T-helper 2 cell treated with Interferon-gamma antibody and Interleukin-4, amounts not matched to agents 100 ng/mL and 5 ng/mL, for 36 hours (primary cell): ENCODE measurements at regions not wholly inside any gene's neighbourhood (a gene's known extent, or its start where the extent isn't known, plus 50 kb on each side); places are given as distances from the start of the nearest gene placed in this dataset.
"Not testable (repeated sequence)": the region's sequence is repeated elsewhere in the genome, so short reads cannot be mapped to it uniquely, and the experiment has no call there.

Experiments used
- intact Hi-C: fragments of 100-400 bp; cut with micrococcal nuclease; formaldehyde crosslinking; loops from one replicate; pipeline ENCODE4 v1.15.1; 2023

DNA sequence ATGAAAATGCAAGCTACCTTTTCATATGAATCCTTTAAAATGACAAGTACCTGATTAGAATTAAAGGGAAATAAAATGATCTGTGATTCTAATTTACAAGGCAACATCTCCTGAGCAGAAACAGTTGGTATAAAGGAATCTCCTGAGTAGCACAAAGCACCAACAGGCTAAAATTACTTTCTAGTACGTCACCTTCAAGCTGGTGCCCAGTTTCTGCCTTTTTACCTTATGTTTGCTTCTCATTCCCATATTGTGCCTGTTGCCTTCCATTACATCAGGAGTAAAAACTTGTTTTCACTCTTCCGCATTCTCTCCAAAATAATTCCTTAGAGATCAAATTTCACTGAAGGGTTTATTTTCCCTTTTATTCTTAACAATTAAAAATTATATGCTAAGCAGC lies 587.1 kb upstream of the KCND2 start:
- intact Hi-C loops, result no loop called here

- intact Hi-C loops, result no loop called here
These were observed 584.1 kb upstream of the KCND2 start for GRCh38 chr7:119688831-119689230.

GRCh38 chr7:119692541-119692940 lies 580.4 kb upstream of the KCND2 start:
- intact Hi-C loops, result no loop called here

DNA sequence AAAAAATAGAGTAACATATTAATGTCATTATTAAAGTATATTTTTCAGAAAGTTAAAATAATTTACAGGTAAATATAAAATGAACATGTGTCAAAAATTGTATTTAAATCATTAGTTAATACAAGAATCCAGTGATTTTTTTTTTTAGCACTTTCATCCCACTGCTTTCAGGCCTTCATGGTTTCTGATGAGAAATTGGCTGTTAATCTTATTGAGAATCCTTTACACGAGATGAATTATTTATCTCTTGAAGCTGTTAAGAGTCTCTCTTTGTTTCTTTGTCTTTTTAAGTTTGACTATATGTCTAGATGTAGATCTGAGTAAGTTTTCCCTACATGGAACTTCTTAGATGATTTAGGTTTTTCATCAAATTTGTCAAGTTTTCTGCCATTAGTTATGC lies 578.5 kb upstream of the KCND2 start:
- intact Hi-C loops, result no loop called here

- intact Hi-C loops, result no loop called here
These were observed 576.6 kb upstream of the KCND2 start for GRCh38 chr7:119696336-119696735.

GRCh38 chr7:119703895-119704294 lies 569.1 kb upstream of the KCND2 start:
- intact Hi-C loops, result no loop called here

- intact Hi-C loops, result no loop called here
These were observed 566.4 kb upstream of the KCND2 start for GRCh38 chr7:119706608-119707007.

DNA sequence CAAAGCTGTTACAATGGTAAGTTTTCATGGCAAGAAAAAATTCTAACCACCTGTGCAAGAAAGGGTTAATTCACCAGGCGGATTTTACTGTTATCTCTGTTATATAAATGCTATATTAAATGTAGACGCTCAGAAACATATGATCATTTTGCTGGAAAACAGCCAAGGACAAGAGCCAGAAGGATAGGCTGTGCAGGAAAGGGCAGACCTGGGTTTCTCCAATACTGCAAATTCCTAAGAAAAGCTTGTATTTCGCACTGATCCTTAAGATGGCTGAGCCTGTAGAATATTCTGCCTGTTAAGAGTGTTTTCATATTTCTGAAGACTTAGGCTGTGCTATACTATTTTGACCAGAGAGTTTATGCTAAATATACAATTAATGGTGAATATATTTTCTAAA lies 564.1 kb upstream of the KCND2 start:
- intact Hi-C loops, result no loop called here

GRCh38 chr7:119711104-119711503 lies 561.9 kb upstream of the KCND2 start:
- intact Hi-C loops, result no loop called here

DNA sequence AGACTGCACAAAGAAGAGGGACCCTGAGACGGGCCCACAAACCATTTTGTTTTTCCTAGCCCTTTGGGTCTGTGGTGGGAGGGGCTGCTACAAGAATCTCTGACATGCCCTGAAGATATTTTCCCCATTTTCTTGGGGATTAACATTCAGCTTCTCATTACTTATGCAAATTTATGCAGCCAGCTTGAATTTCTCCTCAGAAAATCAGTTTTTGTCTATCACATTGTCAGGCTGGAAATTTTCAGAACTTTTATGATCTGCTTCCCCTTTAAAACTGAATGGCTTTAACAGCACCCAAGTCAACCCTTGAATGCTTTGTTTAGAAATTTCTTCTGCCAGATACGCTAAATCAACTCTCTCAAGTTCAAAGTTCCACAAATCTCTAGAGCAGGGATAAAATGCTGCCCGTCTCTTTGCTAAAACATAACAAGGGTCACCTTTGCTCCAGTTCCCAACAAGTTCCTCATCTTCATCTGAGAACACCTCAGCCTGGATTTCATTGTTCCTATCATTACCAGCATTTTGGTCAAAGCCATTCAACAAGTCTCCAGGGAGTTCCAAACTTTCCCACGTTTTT lies 560.0 kb upstream of the KCND2 start:
- intact Hi-C loops, result no loop called here

GRCh38 chr7:119713606-119714005 lies 559.4 kb upstream of the KCND2 start:
- intact Hi-C loops, result no loop called here

- intact Hi-C loops, result no loop called here
These were observed 552.4 kb upstream of the KCND2 start for GRCh38 chr7:119720541-119720940.

- intact Hi-C loops, result no loop called here
These were observed 548.8 kb upstream of the KCND2 start for GRCh38 chr7:119724041-119724792.

- intact Hi-C loops, result no loop called here
These were observed 539.7 kb upstream of the KCND2 start for GRCh38 chr7:119733127-119733879.

DNA sequence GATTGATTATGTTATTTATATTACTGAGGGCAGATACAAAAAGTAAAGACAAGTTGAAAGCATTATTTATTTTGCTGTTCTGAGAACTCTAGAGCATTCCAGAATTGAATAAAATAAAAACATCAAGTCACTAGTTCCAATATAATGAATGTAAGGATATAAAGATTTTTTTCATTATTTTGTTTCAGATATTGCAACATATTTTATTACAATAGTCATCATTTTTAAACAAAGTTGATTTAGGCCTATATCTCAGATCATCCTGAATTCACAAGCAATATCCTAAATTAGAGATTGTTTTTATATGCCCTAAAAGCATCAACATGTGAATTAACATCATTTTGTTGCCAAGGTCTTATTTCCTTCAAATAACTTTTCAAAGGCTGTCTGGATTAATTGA lies 535.6 kb upstream of the KCND2 start:
- intact Hi-C loops, result no loop called here

DNA sequence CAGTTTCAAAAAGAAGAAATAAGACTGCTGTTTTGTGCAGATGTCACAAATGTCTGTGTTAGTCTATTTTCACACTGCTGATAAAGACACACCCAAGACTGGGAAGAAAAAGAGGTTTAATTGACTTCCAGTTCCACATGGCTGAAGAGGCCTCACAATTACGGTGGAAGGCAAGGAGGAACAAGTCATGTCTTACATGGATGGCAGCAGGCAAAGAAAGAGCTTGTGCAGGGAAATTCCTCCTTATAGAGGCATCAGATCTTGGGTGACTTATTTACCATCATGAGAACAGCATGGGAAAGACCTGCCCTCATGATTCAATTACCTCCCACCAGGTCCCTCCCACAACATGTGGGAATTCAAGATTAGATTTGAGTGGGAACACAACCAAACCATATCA lies 527.7 kb upstream of the KCND2 start:
- intact Hi-C loops, result not testable (repeated sequence)

DNA sequence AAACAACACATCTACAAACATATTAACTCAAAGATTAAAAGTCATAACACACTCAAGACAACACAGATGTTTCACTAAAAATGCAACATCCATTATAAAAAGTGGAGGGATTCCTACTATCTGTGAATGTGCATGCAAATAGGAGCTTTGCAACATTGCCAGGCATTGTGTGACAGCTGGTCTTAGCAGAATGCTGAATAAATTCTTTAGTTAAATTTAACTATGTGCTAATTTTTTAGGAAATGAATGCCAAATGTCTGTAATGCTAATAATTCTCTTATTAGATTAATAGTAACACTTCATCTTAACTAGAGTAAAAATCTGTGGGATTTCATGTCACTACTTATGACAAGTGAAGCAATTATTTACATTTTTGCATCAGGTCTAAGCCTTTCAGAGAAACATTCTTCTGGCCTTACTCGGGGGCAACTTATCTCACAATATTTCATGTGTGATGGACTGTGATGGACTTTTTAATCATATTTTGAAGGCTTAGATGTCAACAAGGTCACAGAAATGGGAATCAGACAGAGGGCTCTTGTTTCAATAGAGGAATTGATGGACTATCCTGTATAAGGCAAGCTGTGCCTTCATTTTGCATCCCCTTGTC lies 524.6 kb upstream of the KCND2 start:
- intact Hi-C loops, result no loop called here

- intact Hi-C loops, result no loop called here
These were observed 524.0 kb upstream of the KCND2 start for GRCh38 chr7:119748991-119749390.

DNA sequence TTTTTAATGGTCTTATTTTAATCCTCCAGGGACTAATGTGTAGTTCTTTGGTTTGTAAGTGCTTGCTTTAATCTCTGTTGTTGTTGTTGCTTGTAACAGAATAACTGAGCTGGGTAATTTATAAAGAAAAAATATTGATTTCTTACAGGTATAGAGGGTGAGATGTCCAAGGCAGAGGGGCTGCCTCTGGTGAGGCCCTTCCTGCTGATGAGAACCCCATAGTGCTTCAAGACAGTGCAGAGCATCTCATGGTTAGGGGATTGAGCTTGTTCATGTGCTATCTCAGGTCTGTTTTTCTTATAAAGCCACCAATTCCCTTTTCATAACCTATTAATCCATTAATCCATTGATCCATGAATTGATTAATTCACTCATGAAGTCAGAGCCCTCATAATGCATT lies 516.3 kb upstream of the KCND2 start:
- intact Hi-C loops, result no loop called here

GRCh38 chr7:119758254-119758653 lies 514.7 kb upstream of the KCND2 start:
- intact Hi-C loops, result no loop called here

GRCh38 chr7:119761776-119762175 lies 511.2 kb upstream of the KCND2 start:
- intact Hi-C loops, result no loop called here

GRCh38 chr7:119782286-119782685 lies 490.7 kb upstream of the KCND2 start:
- intact Hi-C loops, result no loop called here
